ENCODE measurements at regions not wholly inside any gene's neighbourhood (a gene's known extent, or its start where the extent isn't known, plus 50 kb on each side); places are given as distances from the start of the nearest gene placed in this dataset.

DNA sequence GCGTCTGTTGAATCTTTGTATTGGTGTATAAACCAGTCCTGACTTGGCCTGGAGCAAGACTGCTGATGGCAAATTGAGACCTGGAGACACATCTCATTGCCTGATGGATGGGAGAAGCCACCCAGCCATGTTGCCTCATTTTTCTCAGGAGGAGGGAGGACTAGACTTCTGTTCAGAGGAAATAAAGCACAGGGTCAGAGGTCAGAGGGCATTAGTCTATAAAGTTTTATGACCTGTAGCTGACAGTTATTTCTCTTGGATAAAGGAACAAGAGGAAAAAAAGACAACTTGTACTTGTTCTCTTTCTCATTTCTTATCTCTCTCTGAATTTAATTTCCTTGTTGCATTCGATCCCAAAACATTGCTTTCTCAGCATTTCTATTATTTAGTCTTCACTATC, 775.9 kb downstream of the SQOR start:
- no peak for TF ChIP-seq TFDP2 (CRISPR knock-in tag; IDR thresholded peaks at IDR 0.05)
- TF ChIP-seq ZNF232 (CRISPR knock-in tag; IDR thresholded peaks at IDR 0.05; ENCODE audit: borderline replicate concordance): no peak
- TF ChIP-seq EHMT2 (IDR thresholded peaks at IDR 0.05; ENCODE audit: borderline replicate concordance, low read depth, low read length): no peak
- TF ChIP-seq POLR2AphosphoS5 (IDR thresholded peaks at IDR 0.05; ENCODE audit: low read depth, low read length): no peak
- TF ChIP-seq CTCF (CRISPR knock-in tag; IDR thresholded peaks at IDR 0.05): no peak
- TF ChIP-seq KAT7 (CRISPR knock-in tag; IDR thresholded peaks at IDR 0.05; ENCODE audit: borderline replicate concordance): no peak
- TF ChIP-seq TARDBP (CRISPR knock-in tag; IDR thresholded peaks at IDR 0.05): no peak
- no peak for TF ChIP-seq ATRX (CRISPR knock-in tag; IDR thresholded peaks at IDR 0.05; ENCODE audit: borderline replicate concordance)
- no peak for TF ChIP-seq RAD21 (CRISPR knock-in tag; IDR thresholded peaks at IDR 0.05)
- no peak for TF ChIP-seq ELK4 (CRISPR knock-in tag; IDR thresholded peaks at IDR 0.05; ENCODE audit: borderline replicate concordance)
- no peak for TF ChIP-seq GFI1 (CRISPR knock-in tag; IDR thresholded peaks at IDR 0.05; ENCODE audit: borderline replicate concordance)
- TF ChIP-seq JUN (CRISPR knock-in tag; IDR thresholded peaks at IDR 0.05): no peak
- no peak for TF ChIP-seq ETV6 (CRISPR knock-in tag; conservative IDR thresholded peaks at IDR 0.05)
- TF ChIP-seq GATA4 (IDR thresholded peaks at IDR 0.05; ENCODE audit: borderline replicate concordance, low read depth): no peak
